Left kidney (tissue), 1 donor: ENCODE measurements at regions not wholly inside any gene's neighbourhood (a gene's known extent, or its start where the extent isn't known, plus 50 kb on each side); places are given as distances from the start of the nearest gene placed in this dataset.

Source experiments
- DNase-seq: peaks from one replicate; pipeline ENCODE4 v3.0.0-alpha.2; 2013

- peak; percentile 77 for DNase-seq
Observed at GRCh38 chr3:35505181-35505580, 134.1 kb upstream of the ARPP21 start.

DNA sequence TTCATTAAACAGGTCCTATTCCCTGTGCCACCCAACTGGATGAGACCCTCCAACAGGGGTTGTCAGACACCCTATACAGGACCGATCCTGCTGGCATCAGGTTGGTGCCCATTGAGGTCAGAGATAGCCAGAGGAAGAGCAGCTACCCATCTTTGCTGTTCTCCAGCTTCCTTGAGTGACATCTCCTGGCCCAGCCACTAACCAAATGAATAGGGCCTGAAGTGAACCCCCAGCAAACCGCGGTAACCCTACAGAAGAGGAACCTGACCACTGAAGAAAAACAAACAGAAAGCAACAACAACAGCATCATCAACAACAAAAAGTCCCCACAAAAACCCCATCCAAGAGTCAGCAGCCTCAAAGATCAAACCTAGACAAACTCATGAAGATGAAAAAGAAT, 133.6 kb upstream of the ARPP21 start:
- no peak for DNase-seq

DNA sequence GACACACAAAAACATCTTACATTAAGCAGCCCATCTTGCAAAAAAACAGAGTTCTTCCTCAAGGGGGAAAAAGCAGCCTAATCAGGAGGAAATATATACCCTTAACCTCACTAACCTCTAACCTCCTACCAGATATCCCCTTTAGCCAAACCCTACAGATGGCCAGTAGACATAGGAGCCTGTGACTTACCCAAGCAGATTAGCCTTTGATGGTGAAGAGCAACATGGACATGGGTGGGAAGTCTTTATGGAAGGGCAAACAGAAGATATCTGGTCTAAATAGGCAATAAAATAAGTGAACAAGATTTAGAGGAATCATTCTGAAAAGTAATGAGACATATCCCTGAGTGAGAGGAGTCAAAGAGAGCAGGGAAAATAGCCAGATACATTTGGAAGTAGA, 119.4 kb upstream of the ARPP21 start:
- peak; percentile 21 for DNase-seq

DNA sequence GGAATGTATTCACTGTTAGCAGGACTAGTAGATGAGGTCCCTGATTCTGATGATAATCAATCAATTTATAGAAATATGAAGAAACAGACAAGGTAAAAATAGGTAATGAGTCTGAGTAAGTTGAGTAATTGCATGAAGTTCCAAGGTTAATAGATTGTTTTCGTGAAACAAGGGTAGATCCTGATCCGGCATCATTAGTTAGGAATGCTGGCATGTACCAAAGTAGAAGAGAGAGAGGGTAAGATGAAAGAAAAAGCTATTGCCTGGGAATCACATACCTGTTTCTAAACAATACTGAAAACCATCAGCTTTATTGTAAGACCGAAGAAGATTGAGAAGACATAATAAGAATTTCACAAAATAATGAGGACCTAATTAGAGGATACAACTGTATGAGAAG, 118.1 kb upstream of the ARPP21 start:
- no peak for DNase-seq

DNA sequence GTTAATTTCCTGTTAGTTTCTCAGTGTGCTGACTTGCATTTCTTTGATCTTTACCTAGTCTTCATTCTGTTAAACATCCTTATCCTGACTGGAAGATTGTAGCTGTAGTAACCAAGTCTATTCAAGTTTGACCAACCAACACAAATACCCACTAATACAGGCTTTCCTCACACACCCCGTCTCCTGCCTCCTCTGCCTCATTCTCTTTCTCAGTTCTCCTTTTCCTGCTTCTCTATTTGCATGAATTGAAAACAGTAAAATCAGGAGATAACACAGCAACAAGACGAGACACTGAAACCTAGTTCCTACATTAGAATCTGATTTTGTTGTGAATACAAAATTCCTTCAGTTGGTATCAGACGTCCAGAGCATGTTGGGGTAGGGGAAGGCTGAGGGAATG, 116.9 kb upstream of the ARPP21 start:
- DNase-seq = no peak

DNA sequence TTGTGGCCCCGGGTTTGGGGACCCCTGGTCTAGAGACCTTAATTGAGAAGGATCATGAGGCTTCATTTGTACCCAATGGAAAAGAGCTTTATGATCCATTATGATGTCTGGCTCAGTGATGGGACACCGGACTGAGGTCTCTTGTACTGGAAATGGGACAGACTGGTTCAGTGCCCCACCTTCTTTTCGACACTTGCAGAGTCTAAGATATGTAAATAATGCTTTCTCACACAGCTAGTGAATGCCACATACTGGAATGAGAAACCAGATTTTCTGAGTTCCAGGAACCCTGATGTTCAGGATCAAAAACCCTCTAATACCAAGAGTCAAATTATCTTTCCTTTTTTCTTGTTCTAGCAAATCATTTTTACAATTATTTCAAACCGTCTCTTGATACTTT, 116.3 kb upstream of the ARPP21 start:
- DNase-seq = no peak

GRCh38 chr3:35523838-35524237, 115.5 kb upstream of the ARPP21 start:
- DNase-seq = no peak

GRCh38 chr3:35524856-35525255, 114.5 kb upstream of the ARPP21 start:
- no peak for DNase-seq

- peak; percentile 13 for DNase-seq
Observed at GRCh38 chr3:35528728-35529127, 110.6 kb upstream of the ARPP21 start.

DNA sequence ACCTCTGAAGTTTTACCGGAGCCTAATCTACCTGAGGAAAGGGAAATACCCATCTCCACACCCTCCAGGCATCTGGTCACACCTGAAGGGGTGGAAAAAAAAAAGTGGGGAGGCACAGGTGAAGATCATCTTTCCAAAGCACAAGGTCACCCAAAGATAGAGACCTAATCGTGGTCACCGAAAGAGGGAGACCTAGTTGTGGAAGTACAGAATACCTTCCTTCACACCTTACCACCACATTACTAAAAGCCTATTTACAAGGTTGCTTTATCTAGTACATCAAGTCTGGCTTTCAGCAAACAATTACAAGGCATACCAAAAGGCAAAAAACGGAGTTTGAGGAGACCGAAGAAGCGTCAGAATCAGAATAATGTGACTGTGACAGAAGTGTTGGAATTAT, 110.0 kb upstream of the ARPP21 start:
- DNase-seq = no peak

DNA sequence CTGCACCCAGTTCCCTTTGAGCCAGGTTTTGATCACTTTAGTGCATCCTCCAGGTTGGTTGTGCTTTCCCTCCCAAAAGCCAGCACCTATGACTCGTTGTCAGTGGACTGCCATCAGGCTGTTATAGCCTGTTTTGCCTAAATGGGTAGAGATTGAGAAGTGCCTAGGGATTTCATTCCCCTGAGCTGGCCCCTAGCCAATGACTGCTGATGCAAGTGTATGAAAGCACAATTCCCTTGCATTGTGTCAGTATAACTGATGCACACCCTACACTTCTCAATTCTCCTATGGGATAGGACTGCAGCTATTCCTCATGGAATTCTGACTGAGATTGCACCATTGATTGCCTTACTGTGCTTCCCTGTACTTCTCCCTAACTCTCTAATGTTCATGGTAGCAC, 102.1 kb upstream of the ARPP21 start:
- DNase-seq = no peak

GRCh38 chr3:35544976-35545375, 94.3 kb upstream of the ARPP21 start:
- no peak for DNase-seq

DNA sequence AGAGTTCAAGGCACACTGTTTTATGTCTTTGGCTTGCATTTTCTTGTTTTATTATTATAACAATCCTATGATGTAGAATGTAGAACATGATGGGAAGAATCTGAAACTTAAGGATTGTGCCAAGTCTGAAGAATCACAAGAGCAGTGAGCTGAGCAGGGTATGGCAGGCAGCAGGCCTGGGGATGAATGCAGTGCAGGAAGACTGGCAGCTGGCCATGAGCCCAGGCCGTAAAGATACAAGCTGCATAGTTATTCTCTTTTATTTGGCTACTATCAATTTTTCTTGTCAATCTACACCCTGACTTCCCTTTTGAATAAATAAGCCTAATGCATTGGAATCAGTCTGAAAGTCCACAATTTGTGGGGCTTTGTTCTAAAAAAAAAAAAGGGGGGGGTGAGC, 89.6 kb upstream of the ARPP21 start:
- DNase-seq = no peak

DNA sequence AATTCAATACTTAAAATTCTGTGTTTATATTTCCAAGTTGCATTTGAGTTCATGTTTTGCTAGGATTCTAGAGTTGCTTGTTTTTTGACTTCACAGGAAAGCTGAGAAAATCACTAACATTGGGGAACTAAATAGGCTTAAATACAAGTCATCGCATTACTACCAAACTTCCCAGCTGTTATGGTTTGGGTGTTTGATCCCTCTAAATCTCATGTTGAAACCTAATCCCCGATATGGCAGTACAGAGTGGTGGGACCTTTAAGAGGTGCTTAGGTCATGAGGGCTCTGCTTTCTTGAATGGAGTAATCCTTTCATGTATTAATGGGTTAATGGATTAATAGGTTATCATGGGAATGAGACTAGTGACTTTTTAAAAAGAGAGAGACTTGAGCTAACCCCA, 77.2 kb upstream of the ARPP21 start:
- no peak for DNase-seq

DNA sequence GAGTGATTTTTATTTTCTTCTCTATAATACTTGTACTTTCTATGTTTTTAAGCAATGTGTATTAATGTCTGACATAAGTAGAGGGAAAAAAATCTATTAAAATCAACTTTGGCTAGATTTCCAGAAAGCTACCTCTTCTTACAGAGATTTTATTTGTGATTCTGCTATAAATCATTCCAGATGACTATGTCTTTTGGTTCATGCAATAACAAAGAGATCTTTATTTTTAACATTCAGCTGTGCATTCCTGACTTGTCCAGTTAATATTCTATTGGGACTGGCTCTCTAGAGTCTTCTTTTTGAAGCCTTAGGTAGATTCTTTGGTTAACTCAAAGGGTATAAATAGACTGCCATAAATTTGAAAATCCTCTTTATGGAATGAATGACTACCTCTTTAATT, 74.3 kb upstream of the ARPP21 start:
- no peak for DNase-seq
